ENCODE measurements at regions not wholly inside any gene's neighbourhood (a gene's known extent, or its start where the extent isn't known, plus 50 kb on each side); places are given as distances from the start of the nearest gene placed in this dataset.
"Not testable (repeated sequence)": the region's sequence is repeated elsewhere in the genome, so short reads cannot be mapped to it uniquely, and the experiment has no call there.

GRCh38 chr2:8344144-8345097 is 337.4 kb upstream of the ID2 start:
- DNase-seq (ENCODE audit: low spot score), result no peak

DNA sequence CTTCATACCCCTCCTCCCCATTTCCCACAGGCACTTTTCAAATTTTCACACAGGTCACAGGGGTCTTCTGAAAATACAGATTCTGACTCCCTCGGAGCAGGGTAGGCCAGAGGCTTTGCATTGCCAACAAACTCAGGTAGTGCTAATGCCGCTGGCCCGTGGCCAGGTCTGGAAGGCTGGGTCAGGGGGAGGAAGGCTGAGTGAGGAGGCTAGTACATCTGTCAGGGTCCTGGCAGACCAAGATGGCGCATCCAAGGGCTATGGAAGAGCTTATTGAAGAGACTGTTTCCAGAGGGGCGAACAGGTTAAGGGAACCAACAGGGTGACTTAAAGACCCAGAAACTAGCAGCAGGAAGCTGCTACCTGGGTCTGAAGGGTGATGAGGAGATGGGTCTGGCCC is 336.7 kb upstream of the ID2 start:
- DNase-seq (ENCODE audit: low spot score), result no peak

GRCh38 chr2:8346208-8346607 is 335.6 kb upstream of the ID2 start:
- DNase-seq (ENCODE audit: low spot score), result no peak

GRCh38 chr2:8346706-8347430 is 335.0 kb upstream of the ID2 start:
- DNase-seq (ENCODE audit: low spot score), result no peak

GRCh38 chr2:8348911-8349310 is 332.9 kb upstream of the ID2 start:
- DNase-seq (ENCODE audit: low spot score), result not testable (repeated sequence)

DNA sequence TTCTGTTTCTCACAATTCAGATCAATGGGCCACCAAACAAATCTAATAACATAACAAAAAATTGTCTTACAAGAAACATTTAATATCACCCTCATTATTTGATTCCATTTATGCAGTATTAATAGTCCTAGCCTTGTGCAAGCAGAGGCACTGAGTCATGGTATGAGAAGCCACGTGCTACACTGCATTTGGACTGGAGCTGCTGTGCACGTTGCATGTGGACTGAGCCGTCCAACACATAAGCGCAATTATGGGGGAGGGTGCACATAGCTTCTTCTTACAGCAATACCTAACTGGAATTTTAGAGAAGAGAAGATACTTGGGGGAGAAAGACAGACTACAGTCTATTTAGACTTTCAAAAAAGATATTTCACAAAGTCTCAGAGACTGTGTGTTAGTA is 329.6 kb upstream of the ID2 start:
- DNase-seq (ENCODE audit: low spot score), result no peak

DNA sequence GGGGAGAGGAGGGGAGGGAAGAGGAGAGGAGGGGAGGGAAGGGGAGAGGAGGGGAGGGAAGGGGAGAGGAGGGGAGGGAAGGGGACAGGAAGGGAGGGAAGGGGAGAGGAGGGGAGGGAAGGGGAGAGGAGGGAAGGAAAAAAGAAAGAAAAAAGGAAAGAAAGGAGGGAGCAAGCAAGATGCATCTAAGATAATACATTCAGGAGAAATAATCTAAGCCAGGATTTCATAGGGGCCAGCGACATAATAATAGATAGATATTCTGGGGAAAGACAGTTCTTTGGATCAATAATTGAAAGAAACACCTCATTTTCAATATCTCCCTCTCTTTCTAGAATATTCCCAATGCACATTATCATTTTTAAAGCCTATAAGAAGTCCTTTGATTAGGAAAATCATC is 328.9 kb upstream of the ID2 start:
- DNase-seq (ENCODE audit: low spot score), result no peak

DNA sequence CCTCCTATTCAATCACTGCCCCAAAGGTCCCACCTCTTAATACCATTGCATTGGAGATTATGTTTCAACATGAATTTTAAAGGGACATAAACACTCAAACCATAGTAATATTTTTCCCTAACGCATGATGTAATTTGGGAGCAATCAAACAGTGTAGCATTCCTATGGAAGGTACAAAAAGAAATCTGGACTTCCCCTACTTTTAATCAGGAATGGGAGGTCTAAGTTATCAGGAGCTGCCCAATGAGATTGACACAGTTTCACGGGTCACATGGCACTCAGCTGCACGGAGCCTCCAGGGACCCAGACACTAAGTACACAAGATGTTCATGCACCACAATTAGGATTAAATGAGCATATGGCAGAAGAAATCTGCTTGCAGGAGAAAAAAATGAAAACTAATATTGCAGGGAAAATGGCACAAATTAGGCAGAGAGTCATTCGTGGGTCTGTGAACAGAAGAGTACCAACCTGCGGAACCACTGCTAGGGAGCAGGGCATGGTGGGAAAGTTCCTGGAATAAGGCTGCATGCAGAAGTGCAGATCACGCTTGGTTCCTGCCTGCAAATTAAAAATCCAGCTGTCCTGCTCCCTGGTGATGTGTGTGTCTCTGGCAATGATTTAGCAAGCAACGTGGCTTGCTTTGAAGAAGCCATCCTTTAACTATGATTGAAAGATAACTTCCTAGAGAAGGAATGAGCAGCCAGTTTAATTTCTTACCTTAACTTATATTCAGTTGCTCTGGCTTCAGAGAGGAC is 326.6 kb upstream of the ID2 start:
- DNase-seq (ENCODE audit: low spot score), result no peak

GRCh38 chr2:8357738-8358518 is 323.9 kb upstream of the ID2 start:
- DNase-seq (ENCODE audit: low spot score), result no peak

GRCh38 chr2:8361930-8362329 is 319.9 kb upstream of the ID2 start:
- no peak for DNase-seq (ENCODE audit: low spot score)

DNA sequence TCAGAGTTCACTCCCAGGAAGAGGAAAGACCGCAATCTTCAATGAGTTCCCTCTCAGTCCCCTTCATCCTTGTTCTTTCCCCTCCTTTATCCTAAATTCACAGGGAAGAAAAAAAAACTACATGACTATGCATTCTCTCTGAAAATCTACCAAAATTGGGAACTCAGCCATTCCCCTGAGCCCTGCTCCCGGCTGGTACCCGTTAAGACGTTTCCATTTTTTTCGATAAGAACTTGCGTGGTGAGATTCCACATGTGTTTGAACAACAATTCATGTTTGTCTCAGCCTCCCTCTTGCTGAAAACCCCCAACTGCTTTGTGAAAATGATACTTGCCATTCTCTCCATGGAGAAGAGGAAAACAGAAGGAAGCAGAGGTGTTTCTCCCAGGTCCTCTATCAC is 318.7 kb upstream of the ID2 start:
- no peak for DNase-seq (ENCODE audit: low spot score)

DNA sequence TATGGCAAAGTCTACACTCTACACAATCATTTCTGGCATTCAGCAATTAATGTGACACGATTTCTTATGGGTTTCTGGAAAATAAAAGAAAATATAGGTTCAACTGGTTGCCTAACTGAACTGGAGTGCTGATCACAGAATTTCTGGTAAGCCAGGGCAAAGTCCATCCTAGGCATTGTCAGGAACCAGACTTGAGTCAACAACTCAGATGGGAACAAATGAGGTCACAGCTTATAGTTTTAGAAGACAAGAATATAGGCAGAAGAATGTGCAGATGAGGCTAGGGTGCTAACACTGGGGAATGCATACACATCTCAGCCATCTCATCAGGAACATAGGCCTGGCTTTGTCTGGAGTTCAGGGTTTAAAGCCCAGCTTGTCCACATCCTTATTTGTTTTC is 317.2 kb upstream of the ID2 start:
- peak; percentile 25 for DNase-seq (ENCODE audit: low spot score)

DNA sequence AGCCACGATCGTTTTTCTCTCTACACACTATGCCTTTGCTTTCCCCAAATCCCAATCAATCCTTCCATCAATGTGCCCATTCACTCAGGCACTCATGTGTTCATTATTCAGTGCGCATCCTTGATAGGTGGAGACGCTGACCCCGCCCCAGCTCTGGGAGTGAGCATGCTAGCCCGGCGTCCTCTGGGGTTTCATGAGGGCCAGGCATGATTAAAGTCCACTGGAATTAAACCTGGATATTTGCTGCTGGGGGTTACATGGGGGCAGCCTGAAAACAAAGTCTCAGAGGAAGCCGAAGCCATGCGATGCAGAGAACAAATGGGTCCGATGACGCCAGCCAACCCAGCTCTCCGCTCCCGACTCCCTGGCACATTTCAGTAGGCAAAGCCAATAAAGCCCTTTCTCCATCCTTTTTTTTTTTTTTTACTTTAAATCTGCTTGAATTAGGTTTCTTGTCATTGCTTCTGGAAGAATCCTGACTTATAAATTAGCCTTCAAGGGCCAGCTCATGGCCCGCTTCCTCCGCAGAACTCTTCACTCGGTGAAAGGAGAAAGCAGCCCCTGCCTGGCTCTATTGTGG is 316.4 kb upstream of the ID2 start:
- DNase-seq (ENCODE audit: low spot score), result no peak

GRCh38 chr2:8367833-8368232 is 314.0 kb upstream of the ID2 start:
- no peak for DNase-seq (ENCODE audit: low spot score)

DNA sequence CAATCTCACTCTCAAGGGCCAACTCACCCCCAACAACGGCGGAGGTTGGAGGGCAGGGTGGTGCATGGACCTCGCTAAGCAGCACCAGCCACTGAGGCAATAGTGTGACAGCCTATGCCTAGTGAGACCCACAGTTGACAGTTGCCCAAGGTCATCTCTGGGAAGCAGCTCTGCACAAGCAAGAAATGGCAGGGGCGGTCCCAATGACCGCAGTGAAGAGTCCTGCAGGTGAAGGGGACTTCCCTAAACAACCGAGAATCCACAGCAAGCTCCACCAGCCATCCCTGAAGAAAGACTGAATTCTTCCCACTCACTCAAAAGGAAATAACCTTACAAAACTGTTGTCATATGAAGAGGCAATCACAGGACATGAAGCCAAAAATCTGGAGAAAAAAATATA is 313.4 kb upstream of the ID2 start:
- DNase-seq (ENCODE audit: low spot score), result no peak

GRCh38 chr2:8369522-8369921 is 312.3 kb upstream of the ID2 start:
- DNase-seq (ENCODE audit: low spot score), result no peak

DNA sequence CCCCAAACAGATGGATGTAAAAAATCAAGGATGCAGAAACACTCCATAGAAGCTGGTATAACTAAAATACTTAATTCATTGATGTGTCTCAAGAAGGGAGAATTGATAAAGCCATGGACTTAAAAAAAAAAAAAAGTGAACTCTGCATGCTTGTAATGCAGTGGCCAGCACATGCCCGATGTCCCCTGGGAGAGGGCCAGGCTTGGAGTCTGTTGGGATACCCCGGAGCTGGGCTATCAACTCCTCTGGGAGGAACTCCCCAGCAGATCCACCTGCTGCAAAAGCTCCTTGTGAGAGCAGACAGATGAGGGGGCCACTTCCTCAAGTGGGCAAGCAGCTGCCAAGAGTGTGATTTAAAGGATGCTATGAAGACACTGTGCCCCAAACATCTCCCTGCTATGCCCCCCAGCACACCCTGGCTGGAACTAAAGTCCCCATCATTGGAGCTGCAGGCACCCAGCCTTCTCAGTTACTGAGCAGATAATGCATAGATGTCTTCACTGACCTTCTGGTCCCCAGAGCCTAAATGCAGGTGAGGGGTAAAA is 311.5 kb upstream of the ID2 start:
- no peak for DNase-seq (ENCODE audit: low spot score)

DNA sequence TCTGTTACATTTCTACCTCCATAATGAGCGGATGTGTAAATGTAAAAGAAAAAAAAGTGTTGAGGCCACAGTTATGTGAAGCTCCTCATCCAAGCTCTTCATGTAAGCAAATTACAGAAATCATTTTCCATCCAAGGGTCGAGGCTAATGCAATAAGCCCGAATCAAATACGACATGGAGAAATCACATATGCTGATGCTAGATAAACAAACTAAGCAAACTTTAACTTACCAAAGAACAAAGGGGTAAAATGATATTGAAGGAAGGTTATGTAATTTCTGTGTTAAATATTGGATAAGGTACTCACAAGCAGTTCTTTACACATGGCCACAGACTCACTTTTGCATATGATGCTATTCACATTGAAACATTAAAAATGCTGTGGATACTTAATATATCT is 310.2 kb upstream of the ID2 start:
- no peak for DNase-seq (ENCODE audit: low spot score)

GRCh38 chr2:8374782-8375181 is 307.1 kb upstream of the ID2 start:
- DNase-seq (ENCODE audit: low spot score), result no peak

- no peak for DNase-seq (ENCODE audit: low spot score)
Observed at GRCh38 chr2:8376603-8377410, 305.0 kb upstream of the ID2 start.

All from HuH-7.5 (cell line).